ENCODE measurements at regions not wholly inside any gene's neighbourhood (a gene's known extent, or its start where the extent isn't known, plus 50 kb on each side); places are given as distances from the start of the nearest gene placed in this dataset.

DNA sequence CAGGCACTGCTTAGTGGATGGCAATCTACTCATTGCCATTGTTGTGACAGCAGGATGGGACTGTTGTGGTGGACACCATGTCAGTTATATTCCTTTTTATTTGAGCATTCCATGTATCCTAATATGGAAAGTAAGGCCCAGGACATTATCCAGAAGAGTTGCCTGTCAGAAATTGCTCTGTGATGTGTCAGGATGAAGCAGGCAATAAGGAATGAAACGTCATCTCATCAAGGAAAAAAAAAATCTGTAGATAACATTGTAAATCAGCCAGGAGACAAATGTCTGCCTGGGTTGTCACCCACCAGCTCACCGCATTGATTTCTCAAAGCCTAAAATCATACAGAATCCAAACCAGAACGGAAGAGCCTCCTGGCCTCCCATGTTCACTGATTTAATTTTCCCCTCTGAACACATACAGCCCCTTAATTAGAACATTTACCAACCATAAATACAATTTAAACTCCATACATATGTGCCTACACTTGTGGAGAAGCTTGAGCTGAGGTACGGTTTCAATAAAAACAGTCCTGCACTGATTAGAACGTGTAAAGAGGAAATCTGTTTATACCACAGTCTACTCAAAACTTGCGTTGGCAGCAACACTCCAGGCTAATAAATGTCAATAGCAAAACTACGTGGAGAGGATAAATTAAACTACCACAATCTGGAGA, 73.9 kb downstream of the FOXD1 start:
- DNase-seq (ENCODE audit: low spot score): no peak

- DNase-seq (ENCODE audit: low spot score): no peak
These were observed 74.6 kb downstream of the FOXD1 start for GRCh38 chr5:73373814-73374510.

GRCh38 chr5:73370640-73371583, 77.7 kb downstream of the FOXD1 start:
- no peak for DNase-seq (ENCODE audit: low spot score)

GRCh38 chr5:73370095-73370494, 78.5 kb downstream of the FOXD1 start:
- DNase-seq (ENCODE audit: low spot score): no peak

DNA sequence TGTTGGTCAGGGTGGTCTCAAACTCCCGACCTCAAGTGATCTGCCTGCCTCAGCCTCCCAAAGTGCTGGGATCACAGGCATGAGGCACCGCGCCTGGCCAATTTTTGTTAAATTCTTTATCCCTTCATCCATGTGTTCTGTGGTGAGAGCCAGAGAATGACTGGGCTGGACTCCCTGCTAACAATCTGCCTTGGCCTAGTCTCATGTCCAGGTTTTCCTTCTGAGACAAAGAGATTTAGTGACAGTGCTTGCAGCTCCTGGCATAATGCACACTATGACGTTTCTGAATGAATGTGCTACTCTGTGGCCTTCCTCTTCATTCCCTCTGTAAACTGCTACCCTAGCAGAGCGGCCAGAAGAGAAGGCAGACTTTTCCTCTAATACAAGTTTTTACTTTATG, 79.3 kb downstream of the FOXD1 start:
- DNase-seq (ENCODE audit: low spot score): no peak

DNA sequence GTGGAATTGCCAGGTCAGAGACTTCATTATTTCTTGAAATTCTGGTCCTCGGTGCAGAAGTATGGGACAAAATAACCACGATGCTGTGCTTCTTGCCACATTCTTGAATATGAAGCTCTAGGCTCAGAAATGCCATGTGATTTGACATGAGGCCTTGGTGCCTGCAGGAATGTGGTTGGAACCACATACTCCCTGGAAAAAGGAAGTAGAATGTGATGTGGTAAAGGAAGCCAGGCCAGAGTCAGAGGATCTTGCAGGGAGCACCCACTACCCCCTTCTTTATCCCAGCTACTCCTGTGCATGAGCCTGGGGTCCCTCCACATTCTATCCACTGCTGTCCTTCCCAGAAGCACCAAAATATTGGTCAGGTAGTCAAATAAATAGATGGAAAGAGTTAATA, 80.9 kb downstream of the FOXD1 start:
- DNase-seq (ENCODE audit: low spot score): no peak

DNA sequence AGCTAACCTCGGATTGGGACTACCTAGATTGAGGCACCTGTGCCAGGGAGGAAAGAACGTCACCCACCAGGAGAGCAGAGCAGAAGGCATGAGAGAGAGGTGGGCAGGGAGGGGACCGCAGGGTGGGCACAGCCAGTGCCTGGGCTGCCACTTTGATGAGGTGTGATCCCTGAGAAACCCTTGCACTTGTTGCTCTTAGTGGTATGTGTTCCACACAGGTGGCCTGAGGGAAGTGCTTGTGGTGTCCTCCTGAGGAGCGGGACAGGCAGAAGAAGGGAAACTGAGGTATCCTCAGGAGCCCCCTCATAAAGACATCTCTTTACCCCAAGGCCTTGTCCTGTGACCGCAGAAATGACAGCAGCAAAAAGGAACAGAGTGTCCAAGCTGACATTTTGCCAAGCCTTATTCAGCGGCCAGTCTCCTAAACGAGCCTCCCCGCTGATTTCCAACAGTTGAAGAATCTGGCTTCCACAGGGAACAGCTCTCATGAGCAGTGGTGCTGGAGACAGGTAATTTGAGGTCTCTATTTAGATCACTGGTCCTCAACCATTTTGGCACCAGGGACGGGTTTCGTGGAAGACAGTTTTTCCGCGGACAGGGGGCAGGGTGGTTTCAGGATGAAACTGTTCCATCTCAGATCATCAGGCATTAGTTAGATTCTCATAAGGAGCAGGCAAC, 82.4 kb downstream of the FOXD1 start:
- no peak for DNase-seq (ENCODE audit: low spot score)

GRCh38 chr5:73365301-73365853, 83.2 kb downstream of the FOXD1 start:
- no peak for DNase-seq (ENCODE audit: low spot score)

DNA sequence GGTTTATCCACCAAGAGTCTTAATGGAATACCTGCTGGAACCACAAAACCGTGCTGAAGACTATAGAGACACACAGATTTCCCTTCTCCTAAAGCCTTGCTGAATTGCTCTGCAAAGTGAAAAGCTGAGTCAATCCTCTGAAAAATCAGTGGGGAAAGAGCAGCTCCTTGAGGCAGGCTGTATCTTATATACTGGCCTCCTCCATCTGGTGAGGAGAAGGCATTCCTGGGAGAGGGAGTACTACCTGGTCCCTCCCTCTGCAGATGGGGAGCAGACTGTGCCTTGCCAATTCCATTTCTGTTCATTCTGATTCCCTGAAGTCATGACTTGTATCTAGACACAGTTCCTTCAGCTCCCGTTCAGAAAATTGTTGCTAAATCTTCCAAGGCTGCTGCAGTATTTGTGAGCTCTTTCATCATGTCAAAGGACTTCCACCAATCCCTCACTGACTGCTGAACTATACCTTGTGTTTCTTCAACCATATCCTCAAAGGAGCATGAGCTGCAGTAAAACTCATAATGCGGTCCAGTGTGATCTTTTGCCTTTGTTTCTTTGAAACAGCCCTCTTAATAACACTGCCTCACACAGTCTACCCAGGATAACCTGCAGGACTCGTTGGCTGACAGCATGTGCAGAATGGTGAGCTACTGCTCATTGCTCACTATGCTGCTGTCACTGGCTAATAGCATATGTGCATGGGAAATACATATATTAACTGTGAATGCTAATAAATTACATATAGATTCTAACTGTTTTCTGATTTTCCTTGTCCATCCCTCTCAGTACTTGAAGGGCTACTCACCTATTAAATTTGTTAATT, 84.5 kb downstream of the FOXD1 start:
- no peak for DNase-seq (ENCODE audit: low spot score)

- DNase-seq (ENCODE audit: low spot score): no peak
These were observed 89.2 kb downstream of the FOXD1 start for GRCh38 chr5:73359395-73359794.

DNA sequence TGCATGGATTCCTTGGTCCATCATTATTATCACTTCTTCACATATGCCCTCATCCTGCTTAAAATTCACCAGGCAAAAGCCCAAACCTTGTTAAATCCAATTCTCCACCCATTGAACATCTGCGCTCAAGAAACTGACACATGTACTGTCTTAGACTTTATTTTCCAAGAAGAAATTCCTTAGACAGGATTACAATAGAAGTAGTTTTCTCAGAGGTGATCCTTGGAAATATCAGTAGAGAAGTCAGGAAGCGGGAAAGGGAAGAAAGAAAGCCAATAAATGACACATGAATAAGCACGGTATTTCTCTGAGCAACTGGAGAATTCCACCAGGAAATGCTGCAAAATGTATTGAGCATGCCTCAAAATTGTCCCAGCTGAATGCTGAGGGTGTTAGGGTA, 90.2 kb downstream of the FOXD1 start:
- DNase-seq (ENCODE audit: low spot score): no peak

GRCh38 chr5:73357576-73357975, 91.0 kb downstream of the FOXD1 start:
- no peak for DNase-seq (ENCODE audit: low spot score)

DNA sequence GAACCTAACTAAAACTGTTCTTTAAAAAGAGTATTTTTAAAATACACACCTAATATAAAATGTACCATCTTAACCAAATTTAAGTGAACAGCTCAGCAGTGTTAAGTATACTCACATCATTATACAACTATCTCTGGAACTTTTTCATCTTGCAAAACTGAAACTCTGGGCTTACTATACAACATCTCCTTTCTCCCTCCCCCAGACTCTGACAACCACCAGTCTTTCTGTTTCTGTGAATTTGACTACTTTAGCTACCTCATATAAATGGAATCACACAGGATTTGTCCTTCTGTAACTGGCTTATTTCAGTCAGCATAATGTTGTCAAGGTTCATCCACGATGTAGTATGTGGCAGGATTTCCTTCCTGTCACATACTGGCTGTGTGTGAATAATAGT, 93.5 kb downstream of the FOXD1 start:
- no peak for DNase-seq (ENCODE audit: low spot score)

DNA sequence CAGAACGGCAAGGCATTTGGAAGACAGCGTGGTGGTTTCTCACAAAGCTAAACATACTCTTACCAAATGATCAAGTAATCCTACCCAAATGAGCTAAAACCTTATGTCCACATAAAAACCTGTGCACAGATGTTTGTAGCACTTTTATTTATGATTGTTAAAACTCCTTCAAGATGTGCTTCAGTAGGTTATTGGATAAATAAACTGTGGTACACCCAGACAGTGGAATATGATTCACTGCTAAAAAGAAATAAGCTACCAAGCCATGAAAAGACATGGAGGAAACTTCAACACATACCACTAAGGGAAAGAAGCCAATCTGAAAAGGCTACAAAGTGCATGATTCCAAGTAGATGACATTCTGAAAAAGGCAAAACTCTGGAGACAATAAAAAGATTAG, 94.2 kb downstream of the FOXD1 start:
- DNase-seq (ENCODE audit: low spot score): no peak

GRCh38 chr5:73352649-73353230, 95.8 kb downstream of the FOXD1 start:
- no peak for DNase-seq (ENCODE audit: low spot score)

GRCh38 chr5:73352243-73352642, 96.3 kb downstream of the FOXD1 start:
- no peak for DNase-seq (ENCODE audit: low spot score)

DNA sequence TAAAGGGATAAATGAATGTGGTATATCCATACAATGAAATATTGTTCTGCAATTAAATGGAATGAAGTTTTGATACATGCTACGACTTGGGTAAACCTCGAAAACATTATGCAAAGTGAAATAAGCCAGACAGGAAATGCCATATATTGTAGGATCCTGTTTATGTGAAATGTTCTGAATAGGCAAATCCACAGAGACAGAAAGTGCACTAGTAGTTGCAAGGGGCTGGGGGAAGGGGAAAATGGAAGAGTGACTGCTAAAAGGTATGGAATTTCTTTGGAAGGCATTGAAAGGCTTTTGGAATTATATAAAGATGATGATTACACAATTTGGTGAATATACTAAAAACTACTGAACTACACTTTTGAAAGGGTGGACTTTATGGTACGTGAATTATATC, 97.0 kb downstream of the FOXD1 start:
- DNase-seq (ENCODE audit: low spot score): no peak

DNA sequence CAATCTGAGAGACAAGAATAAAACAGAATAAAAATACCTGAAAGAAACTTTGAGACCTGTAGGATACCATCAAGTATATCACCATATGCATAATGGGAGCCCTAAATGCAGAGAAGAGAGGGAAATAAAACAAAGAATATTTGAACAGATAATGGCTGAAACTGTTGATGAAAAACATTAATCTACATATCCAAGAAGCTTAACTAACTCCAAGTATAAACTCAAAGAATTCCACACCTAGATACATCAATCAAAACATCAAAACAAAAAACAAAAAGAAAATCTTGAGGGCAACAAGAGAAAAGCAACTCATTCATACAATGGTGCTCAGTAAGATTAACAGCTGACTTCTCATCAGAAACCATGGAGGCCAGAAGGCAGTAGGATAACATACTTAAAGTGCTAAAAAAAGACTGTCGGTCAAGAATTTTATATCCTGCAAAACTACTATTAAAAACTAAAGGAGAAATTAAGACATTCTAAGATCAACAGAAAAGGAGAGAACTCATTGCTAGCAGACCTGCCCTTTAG, 101.6 kb downstream of the FOXD1 start:
- DNase-seq (ENCODE audit: low spot score): no peak

- no peak for DNase-seq (ENCODE audit: low spot score)
These were observed 103.7 kb downstream of the FOXD1 start for GRCh38 chr5:73344835-73345234.

DNA sequence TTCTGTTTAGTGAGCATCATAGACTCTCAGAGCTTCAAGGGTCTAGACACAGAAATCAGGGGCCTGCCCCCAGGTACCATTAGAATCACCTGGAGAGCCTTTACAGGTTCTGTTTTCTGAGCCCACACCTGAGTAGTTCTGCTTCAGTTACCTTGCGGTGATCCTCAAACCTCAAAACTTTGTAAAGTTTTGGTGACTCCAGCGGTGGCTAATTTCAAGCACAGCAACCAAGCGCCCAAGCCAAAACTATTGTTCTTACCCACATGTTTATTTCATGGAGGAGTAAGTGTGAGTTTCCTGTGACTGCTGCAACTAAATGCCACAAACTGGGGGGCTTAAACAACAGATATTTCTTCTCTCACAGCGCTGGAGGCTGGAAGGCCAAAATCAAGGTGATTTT, 108.9 kb downstream of the FOXD1 start:
- DNase-seq (ENCODE audit: low spot score): no peak

Measured in HuH-7 (cell line).